GM13976 (cell line): ENCODE measurements at regions not wholly inside any gene's neighbourhood (a gene's known extent, or its start where the extent isn't known, plus 50 kb on each side); places are given as distances from the start of the nearest gene placed in this dataset.

Experiments used
- DNase-seq: peaks from one replicate; pipeline ENCODE4 v3.0.0; 2012; ENCODE audit warnings: low spot score
- in situ Hi-C: fragments of 300-500 bp; cut with MboI; formaldehyde crosslinking; loops from one replicate; pipeline ENCODE4 v1.12.0; 2022; ENCODE audit warnings: low sequenced_read_pairs, mixed read lengths, inconsistent platforms; ENCODE audit not compliant: unreplicated experiment
- TF ChIP-seq, protein P1 (sequence below): IDR thresholded peaks from 2 replicates; pipeline ENCODE4 v1.5.1; 2012; ENCODE audit warnings: borderline replicate concordance, mild to moderate bottlenecking; ENCODE audit not compliant: insufficient read depth; ENCODE audit errors: extremely low read depth, missing control alignments, control extremely low read depth

DNA sequence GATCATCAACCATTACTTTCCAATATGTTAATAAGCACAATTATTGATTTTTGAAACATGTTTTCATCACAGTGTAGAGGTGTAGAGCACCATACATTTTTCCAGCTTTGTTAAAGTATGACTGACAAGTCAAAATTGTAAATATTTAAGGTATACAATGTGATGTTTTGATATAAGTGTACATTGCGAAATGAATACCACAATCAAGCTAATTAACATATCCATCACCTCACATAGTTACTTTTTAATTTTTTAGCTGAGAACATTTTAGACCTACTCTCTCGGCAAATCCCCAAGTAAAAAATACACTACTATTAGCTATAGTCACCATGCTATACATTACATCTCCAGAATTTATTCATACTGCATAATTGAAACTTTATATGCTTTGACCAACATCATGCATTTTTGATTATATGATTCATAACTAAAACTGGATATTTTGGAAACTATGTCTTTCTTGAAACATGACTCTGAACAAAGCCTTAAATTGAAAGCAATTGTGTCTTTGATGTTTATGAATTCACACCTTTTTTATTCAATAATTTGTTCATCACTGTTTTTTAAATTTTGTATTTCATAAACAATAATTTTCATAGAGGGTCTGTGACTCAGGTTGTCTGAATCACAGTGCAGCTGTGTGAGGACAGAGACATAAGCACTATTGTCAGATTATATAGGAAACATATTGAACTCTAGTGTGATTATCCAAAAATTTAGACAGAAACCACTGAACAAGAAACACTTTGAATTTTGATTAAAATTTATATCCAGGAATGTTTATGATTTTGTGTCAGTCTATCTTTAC, 486.1 kb downstream of the SEMA3D start:
- TF ChIP-seq, protein P1, sequence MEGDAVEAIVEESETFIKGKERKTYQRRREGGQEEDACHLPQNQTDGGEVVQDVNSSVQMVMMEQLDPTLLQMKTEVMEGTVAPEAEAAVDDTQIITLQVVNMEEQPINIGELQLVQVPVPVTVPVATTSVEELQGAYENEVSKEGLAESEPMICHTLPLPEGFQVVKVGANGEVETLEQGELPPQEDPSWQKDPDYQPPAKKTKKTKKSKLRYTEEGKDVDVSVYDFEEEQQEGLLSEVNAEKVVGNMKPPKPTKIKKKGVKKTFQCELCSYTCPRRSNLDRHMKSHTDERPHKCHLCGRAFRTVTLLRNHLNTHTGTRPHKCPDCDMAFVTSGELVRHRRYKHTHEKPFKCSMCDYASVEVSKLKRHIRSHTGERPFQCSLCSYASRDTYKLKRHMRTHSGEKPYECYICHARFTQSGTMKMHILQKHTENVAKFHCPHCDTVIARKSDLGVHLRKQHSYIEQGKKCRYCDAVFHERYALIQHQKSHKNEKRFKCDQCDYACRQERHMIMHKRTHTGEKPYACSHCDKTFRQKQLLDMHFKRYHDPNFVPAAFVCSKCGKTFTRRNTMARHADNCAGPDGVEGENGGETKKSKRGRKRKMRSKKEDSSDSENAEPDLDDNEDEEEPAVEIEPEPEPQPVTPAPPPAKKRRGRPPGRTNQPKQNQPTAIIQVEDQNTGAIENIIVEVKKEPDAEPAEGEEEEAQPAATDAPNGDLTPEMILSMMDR = no peak
- DNase-seq = no peak
- in situ Hi-C loops = no loop called here

DNA sequence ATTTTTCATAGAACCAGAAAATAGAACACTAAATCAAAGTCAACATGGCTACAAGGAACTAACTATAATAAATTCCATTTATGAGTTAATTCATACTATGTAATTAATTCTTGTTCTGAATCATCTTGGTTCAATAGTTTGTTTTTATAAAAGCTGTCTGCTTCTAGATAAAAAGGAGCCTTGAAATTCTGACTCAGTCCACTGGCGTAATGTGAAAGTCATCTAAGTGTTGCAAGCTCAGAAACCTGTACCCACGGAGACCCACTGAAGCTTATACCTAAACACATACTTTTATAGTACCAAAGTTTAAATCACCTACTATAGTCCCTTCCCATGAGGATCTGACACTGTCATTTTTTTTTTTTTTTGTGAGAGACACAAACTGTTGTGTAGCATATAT, 489.4 kb downstream of the SEMA3D start:
- DNase-seq = no peak
- TF ChIP-seq, protein P1 = no peak
- in situ Hi-C loops = no loop called here

DNA sequence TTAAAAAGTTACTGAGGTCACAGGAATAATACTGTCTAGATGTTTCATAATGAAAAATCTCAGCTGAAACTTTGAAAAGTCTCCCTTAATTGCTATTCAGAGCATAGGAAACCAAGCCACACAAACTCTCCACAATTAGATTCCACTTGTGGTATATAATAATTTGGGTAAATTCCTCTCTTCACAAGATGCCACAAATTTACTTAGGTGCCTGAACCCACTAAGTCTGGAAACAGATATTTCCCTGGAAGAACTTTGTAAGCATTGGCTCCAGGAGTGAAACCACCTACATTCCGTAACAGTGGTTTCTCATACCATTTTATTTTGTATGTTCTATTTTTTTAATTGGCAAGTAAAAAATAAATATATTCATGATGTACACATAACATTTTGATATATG, 493.4 kb downstream of the SEMA3D start:
- no peak for DNase-seq
- in situ Hi-C loops = no loop called here
- TF ChIP-seq, protein P1 = no peak

DNA sequence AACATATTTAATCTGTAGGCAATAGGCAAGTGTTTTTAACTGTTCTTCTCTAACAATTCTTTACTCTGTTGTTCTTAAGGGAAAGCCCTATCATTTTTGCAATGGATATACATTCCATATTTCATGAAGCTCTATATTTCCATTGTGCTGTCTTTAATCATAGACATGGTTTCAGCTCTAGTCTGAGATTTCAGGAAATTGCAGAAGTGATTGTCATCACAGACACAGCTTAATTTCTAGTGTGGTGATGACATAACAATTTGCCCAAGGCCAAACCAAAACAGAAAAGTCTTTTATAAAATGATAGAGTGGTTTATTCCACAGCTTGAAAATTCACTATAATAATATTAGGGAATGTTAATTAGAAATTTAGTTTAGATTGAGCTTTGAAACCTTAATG, 494.1 kb upstream of the SEMA3A start:
- TF ChIP-seq, protein P1 = no peak
- no peak for DNase-seq
- in situ Hi-C loops = no loop called here

DNA sequence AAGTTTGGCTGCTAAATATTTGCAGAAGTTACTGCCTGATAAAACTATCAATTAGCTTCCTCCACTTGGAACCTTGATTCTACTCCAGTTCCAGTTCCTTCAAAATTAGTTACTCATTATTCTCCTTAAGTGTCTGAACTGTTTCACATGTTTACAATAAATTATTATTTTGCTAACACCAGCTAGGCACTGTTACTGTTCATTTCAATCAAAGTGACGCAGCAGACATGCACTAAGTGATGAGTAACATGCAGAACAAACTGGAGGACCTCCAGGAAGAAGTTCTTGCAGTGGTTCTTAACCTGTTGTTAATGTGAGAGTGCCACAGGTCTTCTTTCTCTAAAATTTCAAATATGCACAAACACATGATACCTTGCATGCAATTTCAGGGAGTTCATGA, 491.8 kb upstream of the SEMA3A start:
- no peak for DNase-seq
- TF ChIP-seq, protein P1 = no peak
- in situ Hi-C loops = no loop called here

DNA sequence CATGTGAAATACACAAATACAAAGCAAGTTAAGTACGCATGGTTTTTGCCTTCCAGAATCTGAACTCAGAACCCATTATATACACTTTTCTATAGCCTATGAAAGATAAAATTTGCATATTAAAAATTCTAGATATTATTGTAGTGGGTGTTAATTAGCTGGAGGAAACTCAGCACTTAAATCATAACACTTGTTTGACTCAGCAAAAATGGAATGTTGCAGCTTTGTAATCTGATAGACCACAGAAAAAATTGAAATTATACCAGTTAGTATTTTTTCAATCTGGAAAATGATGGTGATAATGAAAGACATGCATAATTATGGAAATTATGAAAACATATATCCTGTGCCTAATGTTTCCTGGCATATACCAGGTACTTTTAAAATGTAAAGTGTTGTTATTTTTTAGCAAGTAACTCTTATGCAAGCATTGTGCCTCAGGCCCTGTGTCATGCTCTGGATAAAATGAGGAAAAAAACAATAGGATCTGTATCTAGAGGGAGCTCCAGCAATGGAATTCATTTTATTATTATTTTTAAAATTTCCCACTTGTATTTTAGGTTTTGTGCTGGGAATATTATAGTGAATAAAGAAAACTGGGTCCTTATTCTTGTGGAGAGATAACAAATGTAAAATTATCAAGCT, 490.4 kb upstream of the SEMA3A start:
- in situ Hi-C loops = no loop called here
- TF ChIP-seq, protein P1 = no peak
- DNase-seq = no peak

DNA sequence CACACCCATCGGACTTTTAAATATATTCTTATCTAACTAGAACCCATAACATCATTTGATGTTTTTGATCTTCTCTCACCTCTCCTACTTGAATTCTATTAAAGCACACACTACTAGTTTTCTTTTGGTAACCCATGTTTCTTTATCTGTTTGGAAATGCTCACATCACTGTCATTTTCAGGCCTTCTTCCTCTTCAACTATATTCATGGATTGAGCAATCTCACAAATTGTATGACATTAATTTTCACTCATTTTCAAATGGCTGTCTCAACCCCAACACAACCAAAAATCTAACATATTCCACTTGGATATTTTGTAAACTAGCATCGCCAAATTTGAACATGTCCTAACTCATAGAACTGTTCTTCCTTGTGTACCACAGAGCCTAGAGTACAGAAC, 488.0 kb upstream of the SEMA3A start:
- in situ Hi-C loops = no loop called here
- TF ChIP-seq, protein P1 = no peak
- DNase-seq = no peak
